Hypothalamus (tissue), 51 donors: ENCODE measurements at regions not wholly inside any gene's neighbourhood (a gene's known extent, or its start where the extent isn't known, plus 50 kb on each side); places are given as distances from the start of the nearest gene placed in this dataset.
A peak's percentile ranks its signal among the peaks of the same experiment; 100 is the strongest.

ENCODE experiments used
- DNase-seq, 51 donors: peaks; one replicate each; lab custom pipeline; 2025; lab: John Stamatoyannopoulos, UW

DNA sequence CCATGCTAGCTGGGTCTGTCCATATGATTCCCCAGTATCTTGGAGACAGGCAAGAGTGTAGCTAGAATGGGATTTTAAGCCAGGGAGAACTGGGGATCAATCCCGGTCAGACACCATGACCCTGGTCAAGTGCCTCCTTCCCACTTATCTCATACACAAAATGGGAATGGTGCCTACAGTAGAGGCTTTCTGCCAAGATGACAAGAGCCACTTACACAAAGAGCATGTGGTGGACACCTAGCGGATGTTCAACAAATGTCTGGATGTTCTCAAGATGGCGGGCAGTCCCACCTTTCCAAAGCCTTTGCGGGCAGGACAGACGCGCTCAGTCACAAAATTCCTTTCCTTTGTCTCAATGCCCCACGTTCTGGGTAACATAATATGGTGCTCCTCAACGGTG, 57.3 kb downstream of the MAF start:
- no peak for DNase-seq

DNA sequence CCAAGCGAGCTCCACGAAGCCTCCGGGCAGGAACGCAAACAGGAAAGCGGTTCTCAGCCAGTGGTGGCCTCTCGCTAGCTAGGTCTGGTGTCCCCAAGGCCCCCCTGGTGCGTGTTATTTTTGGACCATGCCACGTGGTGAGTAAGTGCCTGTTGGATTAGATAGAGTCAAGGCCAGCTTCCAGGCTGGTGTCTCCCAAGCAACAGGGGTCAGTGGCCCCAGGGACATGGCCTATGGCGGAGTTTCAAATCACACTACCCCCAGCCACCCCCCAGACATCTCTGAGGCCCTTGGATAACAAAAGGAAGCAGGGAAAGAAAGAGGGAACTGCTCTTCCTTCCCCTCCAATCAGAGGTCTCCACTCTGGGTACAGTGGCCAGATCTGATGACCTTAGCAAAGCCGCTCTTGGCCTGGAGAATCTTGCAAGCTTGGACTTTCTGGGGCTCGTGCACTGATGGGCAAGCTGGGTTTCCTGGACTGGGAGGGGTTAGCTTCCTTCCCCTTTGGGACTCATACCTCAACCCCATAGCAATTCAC, 58.2 kb downstream of the MAF start:
- peak in 28 of 51 donors; percentile 4 to 38 (median 16) for DNase-seq

DNA sequence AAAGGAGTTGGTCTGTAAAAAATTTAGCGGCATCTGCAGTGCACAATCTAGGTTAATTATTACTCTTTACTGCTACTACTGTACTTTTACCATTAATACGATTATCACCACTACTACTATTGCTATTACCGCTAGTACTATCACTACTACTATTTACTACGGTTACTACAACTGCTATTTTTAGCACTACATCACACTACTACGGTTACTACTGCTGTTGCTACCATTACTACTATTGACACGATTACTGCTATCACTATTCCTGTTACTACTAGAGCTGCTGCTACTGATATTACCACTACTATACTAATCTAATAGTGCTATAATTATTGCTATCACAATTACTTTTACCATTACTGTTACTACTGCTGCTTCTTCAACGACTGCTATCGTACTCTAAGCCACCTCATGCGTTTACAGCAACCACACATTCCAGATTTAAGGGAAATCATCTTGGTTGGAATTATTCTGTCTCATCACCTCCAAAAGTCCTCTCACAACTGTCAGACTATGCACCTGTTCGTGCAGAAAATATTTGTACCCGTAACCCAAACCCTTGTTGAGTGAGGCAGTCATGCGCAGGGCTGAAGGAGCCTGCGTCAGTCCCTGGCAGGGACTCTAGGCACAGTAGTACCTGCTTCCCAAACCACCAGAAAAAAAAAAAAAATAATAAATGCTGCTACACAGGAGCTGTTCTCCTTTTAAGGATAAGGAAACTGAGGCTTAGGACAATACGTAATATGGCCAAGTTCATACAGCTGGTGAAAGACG, 59.5 kb downstream of the MAF start:
- no peak for DNase-seq

DNA sequence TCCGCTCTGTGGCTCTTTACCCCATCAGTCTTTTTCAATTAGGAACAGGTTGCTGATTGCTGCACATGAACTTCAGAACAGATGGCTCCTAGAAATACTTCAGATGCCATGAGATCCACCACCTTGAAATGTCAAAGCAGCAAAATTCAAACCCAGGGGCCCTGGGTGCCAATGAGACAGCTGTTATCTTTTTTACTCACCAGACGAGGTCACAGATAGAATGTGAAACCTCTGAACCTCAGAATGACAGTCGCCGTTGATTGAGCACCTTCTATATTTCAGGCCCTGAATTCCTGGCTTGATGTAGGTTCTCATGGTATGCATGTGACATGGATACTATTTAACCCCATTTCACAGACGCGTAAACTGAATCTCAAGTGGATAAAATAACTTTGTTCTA, 63.0 kb downstream of the MAF start:
- no peak for DNase-seq

DNA sequence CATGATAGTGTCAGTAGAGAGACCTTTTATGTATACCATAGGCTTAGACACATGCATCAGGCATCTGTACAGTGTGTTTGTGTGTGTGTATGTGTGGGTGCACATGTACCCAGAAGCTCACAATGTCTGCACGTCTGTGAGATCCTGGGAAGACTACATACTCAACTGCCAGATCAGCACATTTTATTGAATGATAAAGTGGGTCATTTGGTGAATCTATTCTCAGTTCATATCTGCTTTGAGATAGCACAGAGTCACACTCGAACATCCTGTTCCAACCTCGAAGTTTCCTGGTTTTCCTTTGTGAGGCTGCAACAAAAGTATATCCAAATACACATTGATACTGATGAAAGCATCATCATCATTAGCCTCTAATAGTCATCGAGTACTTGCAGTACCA, 63.6 kb downstream of the MAF start:
- no peak for DNase-seq

DNA sequence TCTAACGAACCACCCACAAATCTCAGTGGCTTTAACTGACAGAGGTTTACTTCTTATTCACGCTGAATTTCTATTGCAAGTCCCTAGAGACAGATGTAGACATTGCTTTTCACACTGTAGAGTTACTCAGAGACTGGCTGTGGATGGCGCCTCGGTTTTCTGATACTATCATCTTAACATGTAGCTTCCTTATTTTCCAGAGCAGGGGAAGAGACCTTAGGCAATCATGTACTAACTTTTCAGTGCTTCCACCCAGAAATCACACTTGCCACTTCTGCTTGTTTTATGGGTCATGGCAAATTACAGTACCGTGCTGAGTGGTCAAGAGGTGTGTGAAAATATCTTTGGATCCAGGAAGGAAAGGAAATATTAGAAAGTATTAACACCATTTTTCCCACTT, 65.4 kb downstream of the MAF start:
- DNase-seq = no peak

DNA sequence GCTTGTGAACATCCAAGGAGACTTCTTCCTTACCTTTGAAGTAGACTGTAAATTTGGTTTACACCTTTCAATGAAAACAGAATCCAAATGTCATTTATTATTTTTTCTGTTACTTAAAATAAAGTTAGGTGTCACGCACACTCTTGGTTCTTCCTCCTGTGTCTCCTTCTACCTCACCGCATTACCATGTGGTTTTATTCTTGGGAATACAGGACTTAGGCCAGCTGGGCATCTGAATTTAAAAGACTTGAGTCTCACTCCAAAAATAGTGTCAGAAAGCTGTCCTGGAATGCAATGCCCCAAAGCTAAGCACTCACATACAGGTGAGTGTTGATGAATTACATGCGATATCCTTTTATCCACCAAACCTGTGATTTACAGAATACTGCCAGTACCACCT, 66.4 kb downstream of the MAF start:
- DNase-seq = no peak

DNA sequence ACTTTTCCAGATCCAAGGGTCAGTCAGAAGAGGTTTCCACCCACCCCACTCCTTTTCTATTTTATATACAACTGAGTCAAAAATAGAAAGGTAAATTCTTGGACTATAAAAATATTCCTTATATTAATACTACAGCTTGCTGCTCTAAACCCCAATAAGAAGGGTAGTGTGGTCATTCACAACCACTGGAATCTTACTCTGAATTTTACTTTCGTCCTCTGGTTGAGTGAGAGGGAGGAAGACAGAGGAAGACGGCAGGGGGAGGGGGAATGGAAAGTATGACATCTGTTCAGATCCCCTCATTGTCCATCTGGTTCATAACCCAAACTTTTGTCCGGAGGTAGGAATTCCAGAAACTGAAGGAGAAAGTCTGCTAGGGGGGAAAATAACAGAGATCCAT, 67.2 kb downstream of the MAF start:
- no peak for DNase-seq

DNA sequence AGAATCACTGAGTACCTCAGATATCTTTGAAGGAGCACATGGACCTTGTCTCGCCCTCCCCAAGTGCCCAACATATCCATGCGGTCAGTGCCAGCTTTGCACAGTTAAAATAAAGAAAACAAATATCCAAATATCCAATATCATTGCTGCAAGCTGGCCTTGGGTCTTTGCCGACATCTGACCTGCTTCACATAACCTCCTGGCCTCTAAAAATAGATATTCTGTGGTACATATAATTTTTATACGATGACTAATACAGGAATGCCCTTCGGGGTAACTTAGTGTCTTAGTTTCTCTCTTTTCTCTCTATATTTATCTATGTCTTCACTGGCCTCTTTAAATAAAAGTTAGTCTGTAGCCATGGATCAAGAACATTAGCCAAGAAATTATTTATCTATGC, 67.8 kb downstream of the MAF start:
- DNase-seq = no peak

DNA sequence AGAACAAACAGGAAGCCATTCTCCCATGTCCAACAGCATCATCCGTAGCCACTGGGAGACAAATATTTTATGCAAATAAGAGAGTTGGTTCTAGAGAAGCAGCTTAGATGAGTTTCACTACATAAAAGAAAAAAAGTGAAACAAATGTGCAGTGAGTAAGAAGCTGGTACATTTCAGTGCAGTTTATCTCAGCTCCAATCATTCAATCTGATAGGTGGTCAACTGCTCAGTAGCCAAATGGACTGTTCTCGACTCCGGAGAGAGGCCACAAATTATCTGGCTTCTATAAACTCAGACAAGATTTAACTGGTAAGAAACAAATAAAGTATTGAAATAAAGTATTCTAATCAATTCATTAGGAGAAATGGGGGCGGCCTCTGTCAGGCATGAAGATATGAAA, 68.3 kb downstream of the MAF start:
- no peak for DNase-seq

DNA sequence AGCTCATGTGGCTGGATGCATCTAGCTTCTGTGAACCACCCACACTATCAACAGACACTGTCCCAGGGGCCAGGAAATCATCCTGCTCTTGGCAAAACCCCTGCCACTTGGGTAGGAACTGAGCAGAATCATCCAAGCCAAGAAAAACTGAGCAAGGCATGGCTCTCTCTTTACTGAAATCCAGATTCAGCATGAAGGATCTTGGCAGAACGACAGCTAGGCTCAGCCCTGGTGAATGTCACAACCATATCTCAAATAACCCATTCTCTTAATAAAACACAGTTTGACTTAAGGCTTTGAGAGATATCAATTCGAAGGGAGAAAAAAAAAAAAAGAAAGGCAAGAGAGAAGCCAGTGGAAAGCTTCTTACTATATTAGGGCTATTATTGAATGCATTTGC, 72.2 kb downstream of the MAF start:
- DNase-seq = no peak

DNA sequence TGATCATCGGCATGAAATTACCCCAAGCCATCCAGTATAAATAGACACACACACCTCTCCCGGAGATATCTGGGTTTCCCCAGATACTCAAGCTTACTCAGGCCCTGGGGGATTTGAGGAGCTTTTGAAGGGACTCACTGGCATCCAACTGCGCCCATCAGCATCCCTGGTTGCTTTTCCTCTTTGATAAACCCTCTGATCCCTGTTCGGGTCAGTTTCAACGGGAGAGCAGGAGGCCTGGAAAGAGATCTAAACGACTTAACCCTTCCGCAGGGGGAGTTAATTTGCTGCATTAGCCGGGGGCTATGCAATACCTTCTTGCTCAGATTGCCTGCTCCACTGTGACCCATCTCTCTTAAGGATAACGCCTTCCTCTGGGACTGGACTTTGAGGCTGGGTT, 76.6 kb downstream of the MAF start:
- DNase-seq = no peak

DNA sequence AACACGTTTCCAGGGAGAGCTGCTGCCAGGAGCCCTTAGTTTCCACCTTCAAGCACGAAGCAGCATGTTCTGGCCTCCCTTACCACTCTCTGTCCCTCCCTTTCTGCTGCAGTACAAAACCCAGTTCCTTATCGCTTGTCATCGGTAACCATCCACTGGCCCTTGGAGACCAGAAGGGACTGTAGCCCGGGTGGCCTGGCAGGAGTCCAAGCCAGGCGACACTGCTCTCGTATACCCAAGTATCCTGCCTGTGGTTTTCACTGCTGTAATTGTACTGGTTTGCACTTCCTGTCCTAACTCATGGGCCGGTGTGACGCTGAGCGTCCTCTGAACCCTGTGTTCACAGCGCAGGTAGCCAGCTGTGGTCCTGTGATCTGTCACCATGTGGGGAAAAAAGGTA, 81.1 kb downstream of the MAF start:
- peak in 12 of 51 donors; percentile 3 to 21 (median 7) for DNase-seq

DNA sequence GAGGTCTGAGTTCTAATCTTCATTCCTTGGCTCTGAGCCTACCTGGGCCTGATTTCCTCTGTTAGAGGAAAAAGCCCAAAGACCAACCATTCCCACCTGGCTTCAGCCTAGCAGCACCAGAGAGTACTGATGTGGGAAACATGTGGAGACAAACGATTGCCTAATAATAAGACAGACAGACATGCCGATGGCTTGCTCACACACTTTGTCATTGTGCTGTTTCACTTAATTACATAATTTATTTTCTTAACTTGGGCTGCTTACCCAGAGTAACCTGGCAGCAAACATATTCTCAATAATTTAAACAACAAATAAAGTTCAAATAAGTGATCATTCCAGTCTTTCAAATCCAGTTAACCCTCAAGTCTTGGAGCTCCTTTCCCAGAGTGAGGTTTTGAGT, 83.4 kb downstream of the MAF start:
- DNase-seq = no peak

DNA sequence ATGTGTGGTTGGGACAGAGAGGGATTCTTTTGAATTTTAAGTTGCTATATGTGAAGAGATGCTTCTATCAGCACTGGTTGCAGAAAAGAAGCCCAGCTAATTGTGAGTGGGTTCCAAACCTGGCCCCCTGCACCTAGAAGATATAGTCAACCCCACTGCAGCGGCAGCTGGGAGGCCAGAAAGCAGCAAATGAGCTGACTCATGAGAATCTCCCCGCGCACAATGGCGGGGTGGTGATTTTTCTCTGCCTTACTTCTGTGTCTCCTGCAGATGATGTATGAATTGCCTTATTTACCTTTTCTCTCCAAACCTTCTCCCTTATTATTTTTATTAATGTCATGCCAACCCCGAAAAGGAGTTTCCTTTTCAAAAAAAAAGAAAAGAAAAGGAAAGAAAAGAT, 89.7 kb downstream of the MAF start:
- no peak for DNase-seq

DNA sequence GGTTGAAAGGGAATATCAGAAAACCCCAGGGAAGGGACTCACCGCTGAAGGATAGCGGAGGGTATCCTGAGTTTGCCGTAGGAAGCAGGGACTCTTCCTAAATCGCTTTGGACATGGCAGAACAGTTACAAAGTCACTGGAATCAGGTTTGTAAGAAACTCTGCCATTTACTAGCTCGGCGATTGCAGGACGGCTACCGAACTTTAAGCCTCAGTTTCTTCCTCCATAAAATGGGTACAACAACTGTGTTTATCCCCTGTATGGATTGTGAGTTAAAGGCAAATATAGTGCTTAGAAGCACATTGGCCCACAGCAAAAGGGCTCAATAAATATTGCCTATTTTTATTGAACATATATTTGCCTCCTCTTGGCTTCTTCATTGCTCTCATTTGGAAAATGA, 90.6 kb downstream of the MAF start:
- no peak for DNase-seq

DNA sequence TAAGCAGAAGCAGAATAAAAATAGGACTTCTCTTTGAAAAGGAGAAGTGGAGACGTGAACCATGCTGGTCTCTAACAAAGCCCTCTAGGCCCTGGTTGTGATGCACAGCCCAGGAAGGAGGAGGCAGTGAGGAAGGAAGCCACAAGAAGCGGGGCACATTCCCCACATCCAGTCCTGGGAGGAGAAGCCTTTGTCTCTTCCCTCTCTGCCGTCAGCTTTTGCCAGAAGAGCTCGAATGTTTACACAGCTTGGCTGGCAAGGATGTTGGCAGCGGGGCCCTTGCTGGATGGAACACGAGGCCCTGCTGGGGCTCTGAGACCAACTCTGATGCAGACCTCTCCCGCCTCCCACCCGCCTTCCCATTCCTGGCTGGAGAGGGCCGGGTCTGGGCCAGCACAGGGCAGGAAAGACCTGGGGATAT, 91.3 kb downstream of the MAF start:
- DNase-seq = peak in 45 of 51 donors; percentile 7 to 86 (median 54)

DNA sequence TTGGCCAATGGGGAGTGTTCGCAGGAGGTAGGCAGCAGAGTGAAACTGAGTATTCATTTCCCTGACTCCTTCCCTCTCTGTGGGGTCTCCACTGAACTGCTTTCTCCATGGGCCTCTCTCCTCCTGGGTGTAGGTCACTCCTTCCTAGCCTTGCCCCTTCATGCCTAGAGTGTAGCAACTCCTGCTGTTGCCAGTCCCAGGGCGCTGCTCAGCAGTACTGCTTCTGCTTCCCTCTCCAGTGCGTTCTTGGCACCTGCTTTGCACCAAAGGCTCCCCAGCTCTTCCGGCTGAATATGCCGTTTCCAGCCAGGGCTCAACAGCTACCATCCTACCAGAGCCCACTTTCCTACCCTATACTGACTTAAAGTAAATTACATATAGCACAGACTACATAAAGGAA, 92.2 kb downstream of the MAF start:
- DNase-seq = peak in 7 of 51 donors; percentile 4 to 10 (median 6)

DNA sequence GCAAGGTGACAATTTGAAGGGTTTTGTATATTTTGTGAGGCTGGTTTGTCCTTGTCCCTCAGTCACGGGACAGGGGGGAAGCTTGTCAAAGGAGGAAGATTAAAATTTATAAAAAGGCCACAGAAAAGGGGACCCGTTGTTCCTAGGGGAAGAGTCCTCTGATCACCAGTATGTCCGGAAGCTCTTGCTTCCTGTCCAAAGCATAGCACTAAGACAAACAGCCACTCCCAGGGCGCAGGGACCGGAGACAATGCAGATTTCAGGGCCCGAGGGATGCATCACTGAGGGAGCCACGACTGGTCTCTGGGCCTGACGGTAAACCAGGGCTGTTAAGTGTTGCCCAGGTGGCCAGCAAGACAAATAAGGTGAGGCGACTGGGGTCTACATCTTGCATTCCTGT, 95.2 kb downstream of the MAF start:
- no peak for DNase-seq

DNA sequence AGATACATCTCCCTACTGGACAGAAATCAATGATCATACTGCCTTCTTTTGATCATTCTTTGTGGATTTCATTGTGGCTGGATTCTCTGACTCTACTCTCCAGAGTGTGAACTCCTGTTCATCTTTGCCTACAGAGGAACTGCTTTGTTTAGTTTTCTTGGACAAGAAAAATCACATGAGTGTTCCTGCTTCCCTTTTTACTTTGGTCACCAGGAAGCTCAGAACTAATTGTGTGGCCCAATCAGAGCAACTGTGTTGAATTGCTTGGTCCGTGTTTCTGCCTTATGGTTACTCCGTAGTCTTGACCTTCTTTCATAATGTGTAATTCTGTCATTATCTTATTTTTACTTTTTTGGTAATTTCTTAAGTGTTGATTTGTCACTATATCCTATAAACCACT, 97.0 kb downstream of the MAF start:
- no peak for DNase-seq

DNA sequence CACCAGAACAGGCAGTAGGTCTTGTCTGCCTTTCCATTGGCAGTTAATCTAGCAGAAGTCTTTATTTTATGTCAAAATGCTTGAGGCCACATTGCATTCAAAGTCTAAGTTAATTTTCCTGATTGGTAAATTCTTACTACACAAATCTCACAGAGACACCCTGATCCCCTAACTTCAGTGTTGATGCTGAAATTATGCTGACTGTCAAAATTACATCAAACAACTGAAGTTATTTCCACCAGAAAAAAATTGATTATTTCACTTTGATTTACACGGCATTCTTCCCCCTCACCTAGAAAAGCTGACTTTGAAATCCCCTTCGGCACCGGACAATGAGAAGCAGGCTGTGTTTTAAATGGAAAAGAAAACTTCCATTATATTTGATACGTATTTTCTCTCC, 99.1 kb downstream of the MAF start:
- DNase-seq = no peak

DNA sequence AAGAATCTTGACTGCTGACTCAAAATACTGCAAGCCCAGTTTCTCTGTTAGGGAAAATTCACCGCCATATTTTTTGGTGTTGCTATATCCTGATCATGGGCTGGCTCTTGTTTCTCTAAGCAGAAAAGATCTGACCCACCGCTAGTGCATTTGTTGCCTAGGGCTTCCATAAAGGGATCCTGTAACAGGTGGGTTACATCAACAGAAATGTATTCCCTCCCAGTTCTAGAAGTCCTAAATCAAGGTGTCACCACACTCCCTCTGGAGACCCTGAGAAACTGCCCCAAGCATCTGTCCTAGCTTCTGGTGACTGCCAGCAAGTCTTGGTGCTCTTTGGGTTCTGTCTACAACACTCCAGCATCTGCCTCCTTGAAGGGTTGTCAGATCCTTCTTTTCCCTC, 99.7 kb downstream of the MAF start:
- no peak for DNase-seq

DNA sequence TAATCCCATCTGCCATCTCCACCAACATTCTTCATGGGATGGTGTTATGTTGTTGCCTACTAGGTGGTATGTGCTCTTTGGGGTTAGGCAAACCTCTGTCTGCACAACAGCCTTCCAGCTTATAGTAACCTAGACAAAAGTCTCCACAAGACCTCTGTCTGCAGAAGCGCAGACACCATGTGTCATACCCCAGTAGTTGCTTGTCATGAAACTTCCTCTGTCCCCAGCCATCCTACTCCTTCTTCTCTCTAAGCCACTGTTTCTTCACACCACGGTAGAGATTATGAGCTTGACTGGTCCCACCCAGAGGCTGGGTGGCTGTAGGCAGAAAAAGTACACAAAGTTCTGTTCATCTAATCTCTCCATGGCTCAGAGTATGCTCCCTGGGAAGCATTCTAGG, 100.3 kb downstream of the MAF start:
- DNase-seq = no peak
